ENCODE measurements at regions not wholly inside any gene's neighbourhood (a gene's known extent, or its start where the extent isn't known, plus 50 kb on each side); places are given as distances from the start of the nearest gene placed in this dataset.

GRCh38 chr2:6459138-6459537, 406.6 kb downstream of the CMPK2 start:
- TF ChIP-seq CTCF (IDR thresholded peaks at IDR 0.05) (no peak), POLR2A (IDR thresholded peaks at IDR 0.05) (no peak)

All from right lobe of liver (tissue), 4 donors.